Gastroesophageal sphincter (tissue), 4 donors: ENCODE measurements at regions not wholly inside any gene's neighbourhood (a gene's known extent, or its start where the extent isn't known, plus 50 kb on each side); places are given as distances from the start of the nearest gene placed in this dataset.

Source experiments
- ATAC-seq: fragments of 150-250 bp; one replicate; pipeline ENCODE4 v1.9.1; 2016; ENCODE audit warnings: mild to moderate bottlenecking, moderate library complexity
- H3K27ac ChIP-seq, 4 donors: fragments of 200-600 bp; sonication (generic) in 3 of 4; 1 replicate in 3 of 4; 2 replicates in 1 of 4; pipeline ENCODE4 v1.5.1; 2016 to 2019
- H3K27me3 ChIP-seq: fragments of 200-600 bp; sonication (generic); one replicate; pipeline ENCODE4 v1.5.1; 2019
- H3K36me3 ChIP-seq, 2 donors: fragments of 200-600 bp; sonication (generic); one replicate each; pipeline ENCODE4 v1.5.1; 2019; ENCODE audit warnings: control low read depth in 1 of 2
- H3K4me1 ChIP-seq, 3 donors: fragments of 200-600 bp; sonication (generic); 1 replicate in 2 of 3; 2 replicates in 1 of 3; pipeline ENCODE4 v1.5.1; 2016 to 2019; ENCODE audit warnings: control low read depth in 2 of 3
- H3K4me3 ChIP-seq, 2 donors: fragments of 200-600 bp; sonication (generic); one replicate each; pipeline ENCODE4 v1.5.1; 2019; ENCODE audit warnings: mild to moderate bottlenecking in 1 of 2, moderate library complexity in 1 of 2
- H3K9me3 ChIP-seq, 3 donors: fragments of 200-600 bp; sonication (generic); one replicate each; pipeline ENCODE4 v1.5.1; 2017 to 2019; ENCODE audit warnings: control low read depth in 2 of 3
- CTCF ChIP-seq, 4 experiments: fragments of 200-600 bp in 2 of 4; fragments of 450-650 bp in 2 of 4; sonication (generic) in 1 of 4; IDR thresholded peaks; one replicate each; pipeline ENCODE4 v1.5.1; 2017 to 2019; ENCODE audit warnings: antibody characterized with exemption in 4 of 4, mild to moderate bottlenecking in 2 of 4, moderate library complexity in 2 of 4
- EP300 ChIP-seq: sonication (generic); formaldehyde crosslinking; IDR thresholded peaks from one replicate; pipeline ENCODE4 v1.6.1; 2017; ENCODE audit warnings: antibody characterized with exemption, mild to moderate bottlenecking
- POLR2A ChIP-seq, 2 donors: fragments of 450-650 bp; IDR thresholded peaks; one replicate each; pipeline ENCODE4 v1.6.1; 2017; ENCODE audit warnings: antibody characterized with exemption in 2 of 2, mild to moderate bottlenecking in 2 of 2, moderate library complexity in 1 of 2
- POLR2AphosphoS5 ChIP-seq: sonication (generic); formaldehyde crosslinking; IDR thresholded peaks from one replicate; pipeline ENCODE4 v1.6.1; 2017; ENCODE audit warnings: antibody characterized with exemption
- WGBS, 2 donors: methylation state at CpG; one replicate each; pipeline ENCODE4 v1.1.5; 2018; ENCODE audit warnings: low coverage in 1 of 2; 5-methylcytosine and 5-hydroxymethylcytosine counted together

- H3K27ac ChIP-seq = no peak overlapping the region
- H3K4me1 ChIP-seq = no peaks in the 10 kb centered on the region
- H3K9me3 ChIP-seq = no peaks in the 10 kb centered on the region
- no peaks in the 10 kb centered on the region for H3K27me3 ChIP-seq
- no peak overlapping the region for H3K4me3 ChIP-seq
- WGBS, 2 donors = 54 to 83% methylated on average over 3 of the region's 3 CpGs
- ATAC-seq = no peak
- TF ChIP-seq POLR2A (IDR thresholded peaks at IDR 0.05) (no peak), EP300 (no peak), CTCF (IDR thresholded peaks at IDR 0.05) (no peak)
- no peaks in the 10 kb centered on the region for H3K36me3 ChIP-seq
These were observed 81.0 kb upstream of the CCDC150 start for GRCh38 chr2:196558497-196558896.

GRCh38 chr2:196563876-196564275, 75.6 kb upstream of the CCDC150 start:
- H3K9me3 ChIP-seq = no peaks in the 10 kb centered on the region
- no peak for ATAC-seq
- no peaks in the 10 kb centered on the region for H3K27me3 ChIP-seq
- TF ChIP-seq EP300 (no peak), CTCF (IDR thresholded peaks at IDR 0.05) (no peak), POLR2A (IDR thresholded peaks at IDR 0.05) (no peak), POLR2AphosphoS5 (no peak)
- H3K4me1 ChIP-seq = no peaks in the 10 kb centered on the region
- H3K4me3 ChIP-seq = no peak overlapping the region
- no peaks in the 10 kb centered on the region for H3K36me3 ChIP-seq
- H3K27ac ChIP-seq = no peak overlapping the region

- Histone ChIP-seq H3K27me3 (no peaks in the 10 kb centered on the region), H3K36me3 (no peaks in the 10 kb centered on the region), H3K4me1 (no peaks in the 10 kb centered on the region), H3K4me3 (no peak overlapping the region), H3K9me3 (no peaks in the 10 kb centered on the region), H3K27ac (no peak overlapping the region)
- no peak for TF ChIP-seq CTCF (IDR thresholded peaks at IDR 0.05)
- TF ChIP-seq POLR2AphosphoS5 = no peak
- TF ChIP-seq POLR2A (IDR thresholded peaks at IDR 0.05) = no peak
- no peak for TF ChIP-seq EP300
- ATAC-seq = no peak
- 89 to 100% methylated on average over 1 of the region's 1 CpG for WGBS, 2 donors
These were observed 74.3 kb upstream of the CCDC150 start for GRCh38 chr2:196565106-196565765.

- no peak overlapping the region for H3K27ac ChIP-seq
- H3K27me3 ChIP-seq = no peaks in the 10 kb centered on the region
- ATAC-seq = no peak
- H3K9me3 ChIP-seq = no peaks in the 10 kb centered on the region
- no peak overlapping the region for H3K4me3 ChIP-seq
- H3K36me3 ChIP-seq = no peaks in the 10 kb centered on the region
- H3K4me1 ChIP-seq = no peaks in the 10 kb centered on the region
- WGBS, 2 donors = 79 to 97% methylated on average over 6 of the region's 6 CpGs
- TF ChIP-seq EP300 (no peak), POLR2AphosphoS5 (no peak), POLR2A (IDR thresholded peaks at IDR 0.05) (no peak), CTCF (IDR thresholded peaks at IDR 0.05) (no peak)
These were observed 73.5 kb upstream of the CCDC150 start for GRCh38 chr2:196565982-196566381.

GRCh38 chr2:196566961-196567666, 72.4 kb upstream of the CCDC150 start:
- no peaks in the 10 kb centered on the region for H3K27me3 ChIP-seq
- no peaks in the 10 kb centered on the region for H3K9me3 ChIP-seq
- 54 to 56% methylated on average over 3 to 4 of the region's 4 CpGs for WGBS, 2 donors
- TF ChIP-seq POLR2AphosphoS5 = no peak
- no peak for TF ChIP-seq EP300
- TF ChIP-seq POLR2A (IDR thresholded peaks at IDR 0.05) = no peak
- TF ChIP-seq CTCF (IDR thresholded peaks at IDR 0.05) = no peak
- ATAC-seq = no peak
- H3K4me3 ChIP-seq = no peak overlapping the region
- H3K4me1 ChIP-seq = no peaks in the 10 kb centered on the region
- peak overlapping the region in 2 of 4 donors; percentile 1 to 15 for H3K27ac ChIP-seq
- no peaks in the 10 kb centered on the region for H3K36me3 ChIP-seq
